Activated CD4-positive, alpha-beta T cell treated with anti-CD3 and anti-CD28 coated beads, Interleukin-2, amount 50 U/mL, for 16 hours (primary cell): ENCODE measurements at regions not wholly inside any gene's neighbourhood (a gene's known extent, or its start where the extent isn't known, plus 50 kb on each side); places are given as distances from the start of the nearest gene placed in this dataset.

Experiments used
- DNase-seq: peaks from one replicate; pipeline ENCODE4 v3.0.0-alpha.2; 2020

DNA sequence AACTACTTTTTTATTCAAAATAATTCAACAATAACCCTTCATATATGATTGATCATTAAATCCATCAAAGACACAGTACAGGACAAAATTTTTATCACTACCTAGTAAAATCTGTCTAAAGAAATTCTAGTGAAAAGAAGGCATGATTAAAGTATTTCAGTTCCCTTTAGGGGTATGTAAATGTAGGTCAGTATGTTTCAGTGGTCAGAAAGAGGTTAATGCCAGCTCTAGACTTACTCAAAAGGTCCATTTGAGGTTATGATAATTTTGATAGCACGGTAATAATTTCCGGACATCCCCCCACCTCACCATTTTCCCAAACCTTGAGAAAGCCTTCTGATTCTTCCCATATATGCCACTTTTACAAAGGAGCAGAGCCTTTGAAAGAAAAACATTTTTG, 193.5 kb upstream of the ID4 start:
- no peak for DNase-seq

DNA sequence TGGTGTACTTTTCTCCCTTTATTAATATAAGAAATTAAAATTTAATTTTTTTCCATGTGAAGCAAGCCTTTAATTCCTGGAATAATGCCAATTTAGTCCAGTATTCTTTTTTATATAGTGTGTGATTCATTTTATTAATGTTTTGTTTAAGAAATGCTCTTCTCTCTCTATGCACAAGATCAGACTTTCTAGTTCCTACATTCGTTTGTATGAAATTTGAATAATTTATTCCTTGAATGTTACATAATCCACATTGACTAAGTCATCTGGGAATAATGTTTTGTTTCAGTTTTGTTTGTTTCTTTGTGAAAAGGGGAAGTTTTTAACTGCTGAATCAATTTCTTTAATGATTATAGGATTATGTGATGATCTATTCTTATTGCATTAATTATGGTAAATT, 181.4 kb upstream of the ID4 start:
- DNase-seq = no peak

GRCh38 chr6:19660123-19660910, 176.9 kb upstream of the ID4 start:
- no peak for DNase-seq

- DNase-seq = no peak
Measured at GRCh38 chr6:19662911-19663310, 174.3 kb upstream of the ID4 start.

DNA sequence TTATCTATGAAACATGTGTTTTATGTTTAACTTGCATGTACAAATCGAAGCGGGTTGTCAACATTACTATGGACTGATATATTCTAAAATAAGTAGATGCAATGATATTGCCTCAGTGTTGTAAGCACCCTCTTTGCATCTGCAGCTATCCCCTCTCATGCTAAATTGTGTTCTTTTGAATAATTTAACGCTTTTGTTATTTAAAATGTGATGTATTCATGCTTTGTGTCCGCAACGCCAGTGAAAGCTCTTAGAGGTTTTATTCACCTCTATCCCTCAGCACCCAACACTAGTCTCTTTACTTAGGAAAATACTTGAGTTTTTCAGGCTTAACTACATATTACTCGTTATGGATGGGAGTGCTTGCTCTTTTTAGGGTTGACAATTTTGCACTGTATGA, 173.7 kb upstream of the ID4 start:
- no peak for DNase-seq

DNA sequence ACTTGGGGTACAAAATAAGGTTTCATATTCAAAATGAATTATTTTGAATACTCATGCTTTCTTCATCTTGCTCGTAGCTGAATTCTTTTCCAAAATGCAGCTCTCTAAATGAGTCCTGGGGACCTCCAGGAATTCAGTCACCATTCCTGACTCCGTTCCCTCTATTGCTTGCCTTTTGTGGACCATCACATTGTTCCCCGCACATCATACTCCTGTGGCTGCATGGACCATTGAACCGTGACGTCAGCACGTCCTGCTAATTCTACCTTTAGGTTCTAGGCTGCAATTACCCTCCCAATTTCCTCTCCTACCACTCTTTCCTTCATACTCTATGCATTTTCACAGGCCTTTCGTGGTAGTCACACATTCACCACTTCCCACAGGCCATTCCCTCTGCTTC, 173.1 kb upstream of the ID4 start:
- no peak for DNase-seq

DNA sequence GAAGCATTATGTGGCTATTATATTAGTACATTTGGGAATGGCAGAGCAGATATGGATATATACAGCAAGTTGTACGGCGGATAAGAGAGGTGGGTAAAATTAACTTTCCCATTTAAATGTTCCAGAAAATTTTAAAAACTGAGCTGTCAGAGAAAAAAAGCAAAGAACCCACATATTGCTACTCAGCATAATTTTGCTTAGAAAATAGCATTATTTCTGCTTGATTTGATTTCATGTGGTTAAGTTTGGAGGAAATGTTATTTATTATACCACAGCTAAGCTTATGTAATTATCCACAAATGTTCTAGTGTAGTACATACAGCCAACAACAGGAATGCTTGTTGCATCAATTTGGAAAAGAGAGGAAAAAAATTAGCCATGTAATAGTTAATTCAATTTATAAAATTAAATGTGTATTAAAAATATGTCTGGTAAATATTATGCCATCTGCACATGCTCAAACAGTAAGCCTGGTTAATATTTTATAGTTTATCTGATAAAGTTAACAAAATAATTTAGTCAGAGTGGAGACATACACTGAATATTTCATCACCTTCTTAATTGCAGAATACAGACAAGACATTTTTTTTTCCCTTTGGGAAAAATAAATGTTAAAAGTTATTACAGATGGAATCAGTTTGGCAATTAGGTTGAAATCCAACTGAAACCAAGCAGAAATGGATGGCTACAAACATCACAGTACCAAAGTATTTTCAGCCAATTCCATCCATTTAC, 172.1 kb upstream of the ID4 start:
- no peak for DNase-seq

GRCh38 chr6:19665613-19665909, 171.6 kb upstream of the ID4 start:
- no peak for DNase-seq

DNA sequence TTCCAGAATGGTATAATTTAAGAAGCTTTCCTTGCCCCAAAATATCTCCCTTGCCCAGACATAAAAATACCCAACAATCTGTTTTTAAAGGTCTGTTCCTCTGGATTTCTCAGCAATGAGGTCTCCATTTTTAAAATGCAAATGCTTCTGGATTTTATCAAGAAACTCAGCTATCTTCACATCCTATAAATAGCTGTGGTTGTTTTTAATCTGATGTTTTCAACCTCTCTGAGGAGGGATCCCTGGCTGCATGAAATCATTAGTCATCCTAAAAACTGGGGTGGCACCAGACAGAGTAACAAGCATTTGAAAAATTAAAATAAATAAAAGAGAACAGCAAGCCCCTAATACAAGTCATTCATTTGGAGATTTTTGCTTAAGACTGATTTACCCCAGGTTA, 168.5 kb upstream of the ID4 start:
- no peak for DNase-seq

- no peak for DNase-seq
Measured at GRCh38 chr6:19669206-19669605, 168.0 kb upstream of the ID4 start.

DNA sequence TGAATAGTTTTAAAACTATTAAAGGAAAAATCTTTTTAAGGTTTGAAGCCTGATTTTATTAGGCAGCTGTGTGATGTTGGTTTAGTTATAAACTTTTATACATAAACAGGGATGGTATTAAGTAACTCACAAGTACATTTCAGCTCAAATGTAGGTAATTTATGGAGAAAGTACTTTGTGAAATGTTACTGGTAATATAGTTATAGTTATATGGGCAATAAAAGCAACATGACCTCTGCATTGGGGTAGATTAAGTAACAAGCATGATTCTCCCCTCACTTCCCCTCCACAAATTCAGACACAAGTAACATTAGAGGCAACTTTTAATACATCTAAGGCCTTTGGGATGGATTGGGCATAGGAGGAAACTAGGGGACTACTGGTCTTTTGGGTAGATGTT, 154.3 kb upstream of the ID4 start:
- no peak for DNase-seq

- DNase-seq = no peak
Measured at GRCh38 chr6:19690325-19691075, 146.7 kb upstream of the ID4 start.

DNA sequence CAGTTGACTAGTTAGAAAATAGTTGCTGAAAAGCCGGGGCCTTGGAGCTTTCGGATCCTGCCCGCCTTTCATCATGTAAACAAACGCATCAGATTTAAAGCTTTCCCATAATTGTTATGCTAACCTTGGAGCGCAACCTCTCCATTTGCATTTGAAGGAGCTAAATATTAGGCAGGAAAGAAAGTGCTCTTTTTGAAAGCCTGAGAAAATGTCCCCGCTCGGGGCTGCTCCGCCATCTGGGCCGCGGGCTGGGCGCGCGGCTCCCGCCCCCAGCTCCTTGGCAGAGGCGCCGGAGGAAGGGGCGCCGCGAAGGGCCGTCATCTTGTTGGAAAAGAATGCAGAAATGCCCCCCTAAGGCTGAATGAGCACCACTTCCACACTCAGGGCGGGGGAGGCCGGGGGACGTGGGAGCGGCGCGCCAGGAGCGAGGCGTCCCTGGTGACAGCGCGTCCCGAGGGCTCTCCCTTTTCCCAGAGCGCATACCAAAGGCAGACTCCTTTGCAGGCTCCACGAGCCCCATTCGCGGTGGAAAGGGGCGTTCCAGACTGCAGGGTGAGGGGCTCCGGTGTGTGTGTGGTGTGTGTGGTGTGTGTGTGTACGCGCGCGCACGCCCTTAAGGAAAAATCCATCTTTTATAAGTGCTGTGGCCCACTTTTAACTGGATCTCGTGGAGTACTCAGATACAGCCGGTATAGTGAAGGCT, 145.6 kb upstream of the ID4 start:
- no peak for DNase-seq

GRCh38 chr6:19692506-19693298, 144.5 kb upstream of the ID4 start:
- DNase-seq = no peak

DNA sequence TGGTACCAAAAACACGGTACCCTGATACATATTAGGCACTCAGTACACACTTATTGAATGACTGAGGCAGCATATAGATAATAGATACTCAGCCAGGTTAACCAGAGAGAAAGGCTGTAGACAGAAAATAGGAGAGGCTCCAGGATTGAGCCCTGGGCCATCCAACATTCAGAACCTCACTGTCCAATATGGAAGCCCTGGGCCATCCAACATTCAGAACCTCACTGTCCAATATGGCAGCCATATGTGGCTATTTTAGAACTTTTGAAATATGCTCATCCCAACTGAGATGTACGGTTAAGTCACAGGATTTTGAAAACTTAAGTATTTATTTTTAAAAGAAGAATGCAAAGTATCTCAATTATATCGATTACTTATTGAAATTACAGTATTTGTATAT, 142.5 kb upstream of the ID4 start:
- no peak for DNase-seq

DNA sequence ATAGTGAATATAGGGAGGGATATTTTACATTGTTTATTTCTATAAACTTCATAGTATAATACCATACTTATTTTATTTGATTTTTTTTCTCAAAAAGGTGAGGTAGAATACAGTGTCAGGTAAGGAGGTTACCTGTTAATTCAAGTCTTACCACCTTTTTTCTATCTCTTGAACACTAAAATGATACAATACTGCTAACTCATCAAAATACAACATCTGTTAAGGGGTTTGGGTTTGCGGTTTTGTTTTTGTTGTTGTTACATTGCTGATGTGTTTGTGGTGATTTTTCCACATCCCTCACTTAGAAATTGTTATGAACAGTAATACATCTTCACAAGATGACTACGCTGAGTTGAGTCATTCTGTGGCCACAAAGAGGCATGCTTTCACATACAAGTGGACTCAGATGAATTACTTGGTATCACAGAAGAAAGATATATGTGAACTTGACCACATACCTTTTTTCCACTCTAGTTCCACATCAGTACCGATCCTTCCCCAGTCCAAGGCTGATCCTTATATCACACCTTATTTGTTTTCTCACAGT, 139.4 kb upstream of the ID4 start:
- peak; percentile 28 for DNase-seq

DNA sequence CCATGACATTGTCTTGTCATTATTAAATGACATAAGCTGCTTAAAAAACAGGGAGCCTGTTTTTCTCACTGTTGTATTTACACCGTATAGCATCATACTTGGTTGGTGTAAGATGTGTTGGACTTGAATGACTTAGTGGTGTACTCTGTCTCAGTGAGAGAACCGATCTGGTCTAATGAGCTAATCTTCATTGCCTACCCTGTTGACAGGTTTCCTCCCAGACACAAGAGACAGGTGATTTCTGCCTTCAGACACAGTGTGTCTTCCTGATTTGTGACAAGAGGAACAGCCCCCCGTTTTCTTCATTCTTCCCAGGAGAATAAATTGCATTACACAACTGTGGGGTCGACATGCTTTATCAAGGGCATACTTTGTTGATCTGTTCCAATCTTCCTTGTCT, 137.2 kb upstream of the ID4 start:
- no peak for DNase-seq

DNA sequence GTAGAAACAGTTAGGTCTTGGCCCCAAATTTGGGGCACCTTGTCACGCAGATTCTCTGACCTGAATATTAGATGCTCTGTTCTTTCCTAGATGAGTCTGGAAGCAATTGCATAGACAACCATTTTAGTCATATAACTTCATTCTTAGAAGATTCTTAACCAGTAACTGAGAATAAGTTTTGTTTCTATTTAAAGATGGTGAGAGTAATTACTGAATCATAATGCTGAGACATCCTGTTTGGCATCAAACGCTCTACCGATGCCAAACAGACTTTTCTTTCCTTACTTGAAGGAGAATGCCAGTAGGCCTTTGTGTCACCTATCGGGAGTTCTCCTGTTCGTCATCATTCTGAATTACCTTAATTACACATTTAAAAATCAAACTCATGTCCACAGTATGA, 131.6 kb upstream of the ID4 start:
- DNase-seq = no peak

- DNase-seq = no peak
Measured at GRCh38 chr6:19712012-19712688, 125.0 kb upstream of the ID4 start.

- DNase-seq = no peak
Measured at GRCh38 chr6:19712998-19713397, 124.2 kb upstream of the ID4 start.

GRCh38 chr6:19713411-19713810, 123.8 kb upstream of the ID4 start:
- no peak for DNase-seq

GRCh38 chr6:19713984-19714383, 123.2 kb upstream of the ID4 start:
- no peak for DNase-seq
